ENCODE measurements at regions not wholly inside any gene's neighbourhood (a gene's known extent, or its start where the extent isn't known, plus 50 kb on each side); places are given as distances from the start of the nearest gene placed in this dataset.
"Not testable (repeated sequence)": the region's sequence is repeated elsewhere in the genome, so short reads cannot be mapped to it uniquely, and the experiment has no call there.

GRCh38 chr18:37874721-37875120 is 309.1 kb upstream of the CELF4 start:
- DNase-seq (ENCODE audit: low read depth in 1 of 2, low spot score in 1 of 2): no peak

GRCh38 chr18:37873416-37873815 is 307.8 kb upstream of the CELF4 start:
- no peak for DNase-seq (ENCODE audit: low read depth in 1 of 2, low spot score in 1 of 2)

GRCh38 chr18:37872562-37872961 is 307.0 kb upstream of the CELF4 start:
- DNase-seq (ENCODE audit: low read depth in 1 of 2, low spot score in 1 of 2): no peak

- DNase-seq (ENCODE audit: low read depth in 1 of 2, low spot score in 1 of 2): no peak
These were observed 306.0 kb upstream of the CELF4 start for GRCh38 chr18:37871561-37871960.

- DNase-seq (ENCODE audit: low read depth in 1 of 2, low spot score in 1 of 2): no peak
These were observed 303.5 kb upstream of the CELF4 start for GRCh38 chr18:37869051-37869450.

- DNase-seq (ENCODE audit: low read depth in 1 of 2, low spot score in 1 of 2): no peak
These were observed 298.5 kb upstream of the CELF4 start for GRCh38 chr18:37864122-37864521.

- no peak for DNase-seq (ENCODE audit: low read depth in 1 of 2, low spot score in 1 of 2)
These were observed 296.4 kb upstream of the CELF4 start for GRCh38 chr18:37861981-37862380.

GRCh38 chr18:37854396-37854795 is 288.8 kb upstream of the CELF4 start:
- DNase-seq (ENCODE audit: low read depth in 1 of 2, low spot score in 1 of 2): no peak

- DNase-seq (ENCODE audit: low read depth in 1 of 2, low spot score in 1 of 2): no peak
These were observed 288.1 kb upstream of the CELF4 start for GRCh38 chr18:37853706-37854105.

- no peak for DNase-seq (ENCODE audit: low read depth in 1 of 2, low spot score in 1 of 2)
These were observed 286.9 kb upstream of the CELF4 start for GRCh38 chr18:37852464-37852863.

- DNase-seq (ENCODE audit: low read depth in 1 of 2, low spot score in 1 of 2): no peak
These were observed 281.9 kb upstream of the CELF4 start for GRCh38 chr18:37847544-37847943.

GRCh38 chr18:37846996-37847395 is 281.4 kb upstream of the CELF4 start:
- no peak for DNase-seq (ENCODE audit: low read depth in 1 of 2, low spot score in 1 of 2)

- DNase-seq (ENCODE audit: low read depth in 1 of 2, low spot score in 1 of 2): no peak
These were observed 279.9 kb upstream of the CELF4 start for GRCh38 chr18:37845498-37845897.

GRCh38 chr18:37844209-37844970 is 278.8 kb upstream of the CELF4 start:
- no peak for DNase-seq (ENCODE audit: low read depth in 1 of 2, low spot score in 1 of 2)

- DNase-seq (ENCODE audit: low read depth in 1 of 2, low spot score in 1 of 2): no peak
These were observed 272.5 kb upstream of the CELF4 start for GRCh38 chr18:37838083-37838482.

GRCh38 chr18:37836071-37836970 is 270.7 kb upstream of the CELF4 start:
- DNase-seq (ENCODE audit: low read depth in 1 of 2, low spot score in 1 of 2): no peak

- DNase-seq (ENCODE audit: low read depth in 1 of 2, low spot score in 1 of 2): not testable (repeated sequence)
These were observed 266.6 kb upstream of the CELF4 start for GRCh38 chr18:37832010-37832695.

- DNase-seq (ENCODE audit: low read depth in 1 of 2, low spot score in 1 of 2): no peak
These were observed 247.4 kb upstream of the CELF4 start for GRCh38 chr18:37812961-37813360.

- no peak for DNase-seq (ENCODE audit: low read depth in 1 of 2, low spot score in 1 of 2)
These were observed 240.3 kb upstream of the CELF4 start for GRCh38 chr18:37805773-37806404.

GRCh38 chr18:37796823-37797349 is 231.3 kb upstream of the CELF4 start:
- DNase-seq (ENCODE audit: low read depth in 1 of 2, low spot score in 1 of 2): no peak

GRCh38 chr18:37787452-37787851 is 221.9 kb upstream of the CELF4 start:
- DNase-seq (ENCODE audit: low read depth in 1 of 2, low spot score in 1 of 2): no peak

All from stimulated activated CD4-positive, alpha-beta T cell treated with anti-CD3 and anti-CD28 coated beads, Interleukin-15, amount 100 ng/mL, for 1 hour (primary cell).